ENCODE measurements at regions not wholly inside any gene's neighbourhood (a gene's known extent, or its start where the extent isn't known, plus 50 kb on each side); places are given as distances from the start of the nearest gene placed in this dataset.
"Not testable (repeated sequence)": the region's sequence is repeated elsewhere in the genome, so short reads cannot be mapped to it uniquely, and the experiment has no call there.

DNA sequence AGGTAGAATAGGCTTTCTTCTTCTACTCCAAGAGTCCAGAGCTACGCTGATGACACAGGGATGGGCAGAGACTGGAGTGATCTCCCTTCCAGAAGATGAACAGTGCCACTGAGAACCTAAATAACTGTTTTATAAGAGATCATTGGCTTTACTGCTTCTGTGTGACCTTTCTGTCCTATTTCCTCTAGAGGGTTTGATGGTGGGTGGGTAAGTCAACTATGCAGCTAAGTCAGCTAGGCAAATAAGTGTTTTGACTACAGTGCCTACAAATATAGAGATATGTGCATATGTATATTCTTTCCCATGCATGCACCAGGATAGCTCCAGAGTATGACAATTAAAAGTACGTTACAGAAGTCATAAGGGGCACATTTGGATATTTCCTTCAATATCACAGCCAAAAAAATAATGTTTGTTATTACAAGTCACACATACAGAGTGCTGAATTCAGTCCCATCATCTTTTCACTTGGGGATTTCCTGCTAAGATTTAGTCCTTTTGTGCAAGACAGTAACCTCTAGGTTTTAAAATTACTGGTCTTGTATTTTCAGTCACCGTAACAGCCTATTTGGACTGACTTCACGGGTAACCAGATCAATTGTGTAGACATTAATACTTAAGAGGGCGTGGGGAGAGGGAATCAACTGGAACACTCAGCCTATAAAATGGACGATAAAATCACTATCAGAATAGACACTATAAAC lies 412.6 kb upstream of the SOX5 start:
- no peak for DNase-seq (ENCODE audit: low read depth)

DNA sequence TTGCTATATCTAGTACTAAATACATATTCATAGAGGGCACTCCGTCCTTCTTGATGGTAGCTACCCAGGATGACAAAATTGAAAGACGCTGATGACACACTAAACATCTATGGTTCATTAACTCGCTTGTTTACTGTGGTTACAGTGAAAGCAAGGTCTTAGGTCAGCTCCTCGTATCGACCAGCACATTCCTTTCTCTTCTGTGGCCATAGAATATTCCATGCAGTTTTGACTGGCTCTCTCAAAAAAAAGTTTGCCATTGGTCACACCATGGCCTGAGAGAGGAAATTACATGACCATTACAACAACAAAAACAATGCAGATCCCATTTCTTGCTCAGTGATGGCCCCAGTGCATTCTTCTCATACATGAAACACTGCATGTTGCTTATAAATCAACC lies 411.4 kb upstream of the SOX5 start:
- no peak for DNase-seq (ENCODE audit: low read depth)

DNA sequence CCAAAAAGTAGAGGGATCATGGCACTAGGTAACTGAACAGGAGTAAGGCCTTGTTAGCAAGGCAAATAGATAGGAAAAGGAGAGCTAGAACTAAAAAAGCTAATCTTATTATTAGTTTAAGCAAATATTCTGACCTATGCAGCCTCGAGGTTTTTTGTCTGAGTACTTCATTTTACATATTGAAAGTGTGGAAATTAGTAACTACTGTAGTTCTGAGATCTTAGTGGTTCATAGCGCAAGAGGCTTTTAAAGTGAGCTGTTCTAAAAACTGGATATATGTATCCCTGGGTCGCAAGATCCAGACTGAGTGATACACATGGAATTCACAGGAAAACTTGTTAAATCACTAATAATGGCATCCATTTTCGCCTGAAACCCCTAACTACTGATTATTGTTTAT lies 411.0 kb upstream of the SOX5 start:
- no peak for DNase-seq (ENCODE audit: low read depth)

DNA sequence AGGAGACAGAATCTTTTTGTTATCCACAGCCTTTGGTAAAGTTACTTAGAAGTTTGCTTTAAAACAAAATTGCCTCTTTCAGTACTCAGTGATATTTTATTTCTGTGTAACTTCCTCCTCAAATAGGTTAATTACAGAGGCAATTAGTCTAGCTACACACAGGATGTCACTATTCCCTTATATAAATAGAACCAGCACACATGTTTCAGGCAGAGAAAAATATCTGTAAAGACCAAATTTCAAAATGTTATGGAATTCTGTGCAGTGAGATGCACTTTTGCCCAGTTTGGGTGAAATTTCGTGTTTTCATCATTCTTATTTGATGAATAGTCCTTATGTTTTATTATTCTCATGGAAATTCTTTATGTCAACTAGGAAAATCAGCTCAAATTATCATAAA lies 410.6 kb upstream of the SOX5 start:
- no peak for DNase-seq (ENCODE audit: low read depth)

DNA sequence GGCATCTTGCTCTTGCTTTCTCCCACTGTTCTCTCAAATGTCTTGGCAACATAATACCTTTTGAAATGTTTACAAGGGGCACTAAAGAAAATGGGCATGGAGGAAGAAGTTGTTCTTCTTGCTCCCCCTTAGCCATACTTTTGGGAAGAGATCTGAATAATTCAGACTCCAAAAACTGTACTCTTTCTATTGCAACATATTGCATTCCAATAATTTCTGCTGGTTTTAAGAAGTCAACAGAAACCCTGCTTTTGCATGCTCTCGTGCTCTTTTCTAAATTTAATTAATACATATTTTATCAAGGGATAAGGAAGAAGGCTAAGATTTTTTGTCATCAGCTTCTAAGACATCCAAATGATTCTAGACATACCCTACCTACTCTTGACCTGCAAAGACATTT lies 409.9 kb upstream of the SOX5 start:
- DNase-seq (ENCODE audit: low read depth) = no peak

DNA sequence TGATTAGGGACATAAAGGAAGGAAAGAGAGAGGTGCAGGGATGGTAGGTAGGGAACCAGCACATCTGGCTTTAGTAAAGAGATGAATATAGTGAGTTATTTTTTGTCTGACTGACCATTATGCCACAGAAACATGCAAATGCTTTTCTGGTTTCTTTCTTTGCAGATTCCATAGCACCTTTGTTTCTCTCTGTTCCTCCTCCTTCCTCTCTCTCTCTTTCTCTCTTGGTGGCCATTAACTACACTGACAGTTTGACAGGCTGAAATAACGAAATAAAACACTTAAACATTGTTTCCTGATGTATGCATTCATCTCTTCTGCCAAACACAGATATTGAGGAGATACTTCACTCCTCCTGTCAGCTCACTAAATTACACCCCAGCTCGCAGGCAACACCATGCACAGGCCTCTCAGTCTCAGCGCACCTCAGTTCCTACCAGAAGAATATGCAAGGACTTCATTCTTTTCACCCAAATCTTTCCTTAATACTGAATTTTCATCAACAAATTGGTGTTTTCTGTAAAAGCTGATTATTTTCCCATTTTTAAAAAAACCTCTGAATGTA lies 406.9 kb upstream of the SOX5 start:
- no peak for DNase-seq (ENCODE audit: low read depth)

DNA sequence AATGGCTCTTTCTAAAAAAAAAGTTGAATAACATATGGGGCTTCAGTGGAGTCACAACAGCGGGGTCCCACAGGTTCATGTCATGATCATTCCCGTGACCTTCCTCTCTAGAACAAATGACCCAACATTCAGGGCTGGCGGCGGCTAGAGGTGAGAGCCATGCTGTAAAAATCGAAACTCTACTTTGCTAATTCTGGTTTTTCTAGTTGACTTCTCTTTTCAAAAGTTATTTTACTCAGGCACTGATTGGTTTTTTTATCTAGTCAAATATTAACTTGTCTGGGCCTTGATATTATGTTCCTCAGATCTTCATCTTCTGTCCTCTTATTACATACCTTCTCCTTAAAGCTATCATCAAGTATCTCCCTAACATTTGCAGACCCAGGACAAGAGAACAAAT lies 402.9 kb upstream of the SOX5 start:
- no peak for DNase-seq (ENCODE audit: low read depth)

DNA sequence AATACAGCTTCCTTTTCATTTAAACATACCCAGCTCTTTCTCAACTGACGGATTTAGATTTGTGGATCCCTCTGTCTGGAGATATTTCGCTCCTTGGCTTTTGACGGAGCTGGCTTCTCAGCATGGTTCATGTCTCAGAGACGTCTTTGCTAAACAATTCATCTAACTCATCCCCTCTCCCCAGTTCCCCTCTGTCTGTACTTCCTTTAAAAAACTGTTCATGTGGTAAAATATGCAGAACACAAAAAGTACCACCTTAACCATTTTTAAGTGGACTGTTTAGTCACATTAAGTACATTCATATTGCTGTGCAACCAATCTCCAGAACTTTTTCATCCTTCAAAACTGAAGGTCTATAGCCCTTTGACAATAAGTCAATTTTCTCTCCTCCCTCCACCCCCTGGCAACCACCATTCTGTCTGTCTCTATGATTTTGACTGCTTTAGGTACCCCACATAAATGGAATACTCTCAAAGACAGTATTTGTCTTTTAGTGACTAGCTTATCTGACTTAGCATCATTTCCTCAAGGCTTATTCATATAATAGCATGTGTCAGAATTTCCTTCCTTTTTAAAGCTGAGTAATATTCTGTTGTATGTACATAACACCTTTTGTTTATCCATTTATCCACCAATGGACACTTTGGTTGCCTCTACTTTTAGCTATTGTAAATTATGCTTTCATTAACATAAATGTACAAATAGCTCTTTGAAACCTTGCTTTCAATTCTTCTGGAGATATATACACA lies 399.8 kb upstream of the SOX5 start:
- no peak for DNase-seq (ENCODE audit: low read depth)

DNA sequence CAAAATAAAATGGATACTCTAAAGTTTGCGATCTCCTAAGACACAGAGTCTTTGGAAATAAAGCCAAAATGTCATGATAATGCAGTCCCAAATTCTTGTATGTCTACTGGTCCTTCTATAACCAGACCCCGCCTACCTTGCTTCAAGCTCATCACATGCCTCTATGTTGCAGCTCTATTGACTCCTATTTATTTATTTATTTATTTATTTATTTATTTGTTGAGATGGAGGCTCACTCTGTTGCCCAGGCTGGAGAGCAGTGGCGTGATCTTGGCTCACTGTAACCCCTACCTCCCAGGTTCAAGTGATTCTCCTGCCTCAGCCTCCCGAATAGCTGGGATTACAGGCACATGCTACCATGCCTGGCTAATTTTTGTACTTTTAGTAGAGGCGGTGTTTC lies 398.7 kb upstream of the SOX5 start:
- not testable (repeated sequence) for DNase-seq (ENCODE audit: low read depth)

DNA sequence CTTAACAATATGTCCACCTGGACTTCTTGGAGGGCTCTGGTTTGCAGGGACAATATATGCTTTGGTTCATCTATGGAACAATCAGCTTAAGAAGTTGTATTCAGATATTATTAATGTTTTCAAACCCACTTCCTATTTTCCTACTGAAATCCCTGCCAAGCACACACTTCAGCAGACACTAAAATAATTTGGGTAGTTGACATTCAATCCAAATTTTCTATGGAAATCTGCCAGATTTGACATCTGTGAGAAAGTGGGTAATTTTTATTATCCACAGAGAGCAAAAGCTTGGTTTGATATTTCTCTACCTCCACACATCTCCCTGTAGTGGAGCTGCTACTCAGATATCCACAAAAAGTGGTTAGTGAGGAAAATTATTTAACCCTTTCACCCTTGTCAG lies 378.8 kb upstream of the SOX5 start:
- DNase-seq (ENCODE audit: low read depth) = no peak

DNA sequence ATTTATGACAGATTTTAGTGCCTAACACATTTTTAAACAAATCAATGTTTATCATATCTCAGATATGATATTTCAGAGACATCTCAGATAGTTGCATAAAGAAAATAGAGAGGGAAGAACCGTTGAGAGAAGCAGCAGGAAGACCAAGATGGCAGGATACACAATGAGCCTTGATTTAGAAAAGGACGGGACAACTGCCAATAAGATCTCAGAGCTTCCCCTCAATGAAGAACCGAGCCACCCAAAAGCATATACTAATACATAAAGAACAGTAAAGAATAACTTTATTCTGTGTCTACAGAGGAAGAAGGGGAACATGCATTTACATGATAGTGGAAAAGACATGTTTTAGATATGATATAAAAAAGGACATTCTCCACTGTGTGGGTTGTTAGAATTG lies 375.9 kb upstream of the SOX5 start:
- no peak for DNase-seq (ENCODE audit: low read depth)

DNA sequence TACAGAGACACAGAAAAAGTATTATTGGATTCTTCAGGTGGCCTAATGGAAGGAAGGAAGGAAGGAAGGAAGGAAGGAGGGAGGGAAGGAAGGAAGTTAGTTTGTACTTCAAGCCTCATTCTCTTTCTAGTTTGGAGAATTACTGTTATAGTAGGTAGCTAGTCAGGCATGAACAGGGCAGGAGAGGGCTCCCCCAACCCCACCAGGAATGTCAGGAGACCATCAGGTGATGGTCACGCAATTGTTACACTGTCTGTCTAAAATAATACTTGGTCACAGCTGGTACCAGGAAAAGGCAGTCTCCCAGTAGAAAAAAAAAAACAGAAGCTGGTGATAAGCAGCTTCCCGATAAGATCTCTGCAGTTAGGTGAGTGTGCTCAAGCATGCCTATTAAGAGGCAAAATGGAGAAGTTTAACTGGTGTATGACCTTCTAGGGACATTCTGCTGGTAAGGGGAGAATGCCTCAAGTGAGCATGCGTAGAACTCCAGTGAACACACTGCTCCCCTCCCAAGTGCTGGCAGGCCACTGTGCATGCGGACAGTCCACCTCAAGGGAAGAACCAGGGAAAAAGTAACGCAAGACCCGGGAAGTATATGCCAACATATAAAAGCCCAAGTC lies 358.4 kb upstream of the SOX5 start:
- no peak for DNase-seq (ENCODE audit: low read depth)

DNA sequence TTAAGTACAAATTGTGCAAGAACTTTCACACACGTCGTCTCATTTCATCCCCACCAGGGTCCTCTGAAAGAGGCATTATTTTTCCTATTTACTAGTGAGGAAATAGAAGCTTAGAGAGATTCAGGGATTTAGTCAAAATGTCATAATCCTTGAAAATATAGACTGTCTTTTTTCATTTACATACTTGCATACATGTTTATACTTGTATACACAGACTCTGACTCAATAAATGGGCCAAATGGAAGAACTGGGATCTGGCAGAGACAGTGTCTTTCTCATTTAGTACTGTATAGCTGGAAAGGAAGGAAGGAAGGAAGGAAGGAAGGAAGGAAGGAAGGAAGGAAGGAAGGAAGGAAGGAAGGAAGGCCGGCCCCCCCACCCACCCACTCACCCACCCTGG lies 357.7 kb upstream of the SOX5 start:
- no peak for DNase-seq (ENCODE audit: low read depth)

DNA sequence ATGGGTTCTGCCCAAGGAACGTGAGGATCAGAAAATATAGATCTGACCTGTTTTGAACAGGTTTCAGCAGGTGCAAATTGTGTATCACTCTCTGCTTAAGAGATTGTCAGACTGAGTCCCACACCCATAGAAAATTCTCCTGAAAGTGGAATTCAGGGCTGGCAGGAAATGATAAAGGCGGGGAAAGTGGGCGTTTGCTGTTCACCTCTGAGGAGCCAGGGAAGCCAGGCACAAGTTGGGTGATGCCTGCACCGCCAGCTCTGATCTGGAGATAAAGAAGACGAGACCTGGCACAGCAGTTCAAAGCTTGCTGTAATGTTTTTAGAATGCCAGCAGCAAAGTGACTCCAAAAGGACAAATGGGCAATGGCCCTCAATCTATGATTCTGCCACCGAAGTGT lies 356.5 kb upstream of the SOX5 start:
- no peak for DNase-seq (ENCODE audit: low read depth)

DNA sequence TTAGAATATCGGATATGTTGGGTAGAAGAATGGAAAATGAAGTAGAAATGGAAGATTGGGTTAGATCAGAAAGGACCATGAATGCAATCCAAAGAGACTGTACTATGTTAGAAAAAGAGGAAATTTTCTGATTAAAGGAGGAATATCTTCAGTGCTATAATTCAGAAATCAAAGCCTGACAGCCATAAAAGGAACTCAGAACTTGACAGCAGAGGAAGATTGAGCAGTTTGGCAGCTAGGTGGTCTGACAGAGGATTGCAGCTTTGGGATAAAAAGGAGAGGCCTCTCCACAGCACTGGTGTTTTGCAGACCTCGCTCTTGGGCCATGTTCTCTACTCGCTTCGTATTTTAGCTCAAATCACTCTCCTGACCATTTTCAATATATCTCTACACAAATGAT lies 354.8 kb upstream of the SOX5 start:
- DNase-seq (ENCODE audit: low read depth) = no peak

DNA sequence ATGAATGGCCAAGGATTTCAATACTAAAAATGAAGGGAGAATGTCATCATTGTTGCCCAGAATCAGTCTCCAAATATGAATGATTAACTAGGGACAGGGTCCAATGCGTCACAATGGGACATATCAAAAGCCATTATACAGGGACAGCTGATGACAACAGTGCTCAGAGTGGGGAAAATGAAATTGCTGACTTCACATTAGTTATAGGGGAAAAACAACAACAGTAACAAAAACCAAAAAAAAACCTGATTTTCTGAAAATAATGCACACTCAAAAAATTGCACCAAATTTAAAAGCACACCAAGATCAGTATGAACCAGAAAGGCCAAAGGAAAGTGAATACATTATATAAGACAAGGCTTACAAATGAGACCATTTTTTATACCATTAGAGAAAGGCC lies 353.2 kb upstream of the SOX5 start:
- no peak for DNase-seq (ENCODE audit: low read depth)

DNA sequence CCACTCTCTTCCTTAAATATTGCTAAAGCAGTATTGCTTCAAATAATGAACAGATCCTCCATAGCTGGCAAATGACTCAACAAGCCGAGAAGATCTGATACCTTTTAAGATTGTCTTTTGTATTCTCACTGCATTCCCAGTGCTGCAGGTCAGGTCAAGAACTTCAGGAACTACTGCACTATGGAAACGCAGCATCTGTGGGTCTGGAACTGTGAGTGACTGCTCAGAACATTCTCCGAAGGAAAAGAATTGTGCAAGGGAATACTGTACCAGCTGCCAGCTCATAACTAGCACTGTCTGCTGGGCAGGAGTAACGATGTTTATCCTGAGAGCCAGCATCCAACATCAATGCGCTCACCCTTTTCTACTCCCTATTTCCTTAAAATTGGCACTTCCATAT lies 348.0 kb upstream of the SOX5 start:
- DNase-seq (ENCODE audit: low read depth) = no peak

DNA sequence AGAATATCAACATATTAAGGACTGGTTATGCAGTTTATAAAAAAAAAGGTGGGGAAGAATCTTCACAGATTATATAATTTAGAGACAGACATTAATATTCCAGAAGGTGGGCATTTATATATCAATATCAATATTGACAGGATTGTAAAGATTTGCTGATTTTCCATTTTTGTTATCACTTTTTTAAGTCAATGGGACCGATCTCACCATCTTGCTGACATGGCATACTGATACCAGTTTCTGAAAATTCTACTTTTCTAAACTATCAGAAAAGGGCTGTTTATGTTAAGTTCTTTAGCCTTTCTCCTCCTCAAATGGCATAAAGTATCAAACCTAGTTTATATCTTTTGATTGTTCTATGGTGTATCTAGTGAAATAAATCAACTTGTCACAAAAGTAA lies 344.1 kb upstream of the SOX5 start:
- no peak for DNase-seq (ENCODE audit: low read depth)

DNA sequence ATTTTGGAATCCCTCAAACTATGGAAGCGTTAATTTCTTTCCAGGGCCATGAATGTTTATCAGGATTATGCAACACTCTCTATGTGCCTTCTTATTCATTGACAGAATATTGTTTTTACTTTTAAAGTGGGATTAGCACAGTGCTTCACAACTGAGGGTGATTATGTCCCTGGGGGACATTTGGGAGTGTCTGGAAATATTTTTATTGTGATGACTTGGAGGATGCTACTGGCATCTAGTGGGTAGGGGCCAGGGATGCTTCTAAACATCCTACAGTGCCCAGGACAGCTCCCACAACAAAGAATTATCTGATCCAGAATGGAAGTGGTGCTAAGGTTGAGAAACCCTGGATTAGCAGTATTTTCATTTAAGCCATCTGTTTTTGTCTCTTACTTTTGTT lies 338.5 kb upstream of the SOX5 start:
- DNase-seq (ENCODE audit: low read depth) = no peak

DNA sequence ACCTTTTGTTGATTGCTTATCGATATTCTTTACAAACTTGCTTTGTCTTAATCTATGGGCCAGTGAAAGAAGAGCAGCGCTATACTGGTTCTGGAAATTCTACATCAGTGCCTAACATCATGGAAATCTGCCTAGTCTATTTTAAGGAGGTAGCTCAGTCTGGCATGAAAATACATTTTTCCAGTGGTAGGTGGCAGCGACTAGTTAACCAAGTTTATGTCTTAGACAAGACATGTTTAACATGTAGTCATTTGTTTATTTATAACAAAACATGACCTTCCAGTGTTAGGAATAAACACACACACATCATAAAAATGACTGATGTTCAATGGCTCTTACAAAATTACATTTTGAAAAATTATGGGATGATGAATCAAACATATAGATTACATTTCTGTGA lies 336.0 kb upstream of the SOX5 start:
- no peak for DNase-seq (ENCODE audit: low read depth)

DNA sequence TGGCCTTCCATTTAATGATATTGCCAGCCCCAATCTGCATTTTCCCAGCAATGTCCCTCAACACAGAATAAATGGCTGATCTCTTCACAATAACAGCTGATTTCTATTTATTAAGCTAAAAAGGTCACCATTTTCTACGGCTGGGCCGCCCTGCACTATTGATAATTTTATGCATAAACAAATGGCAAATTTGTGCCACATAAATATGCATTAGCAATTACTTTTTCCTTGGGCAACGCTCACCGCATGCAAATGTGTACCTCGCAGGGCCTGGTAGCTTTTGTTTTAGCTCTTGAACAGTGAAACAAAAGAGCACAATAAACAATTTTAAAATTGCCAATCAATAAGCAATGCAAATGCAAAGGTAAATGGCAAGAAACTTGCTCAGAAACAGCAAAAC lies 331.9 kb upstream of the SOX5 start:
- no peak for DNase-seq (ENCODE audit: low read depth)

DNA sequence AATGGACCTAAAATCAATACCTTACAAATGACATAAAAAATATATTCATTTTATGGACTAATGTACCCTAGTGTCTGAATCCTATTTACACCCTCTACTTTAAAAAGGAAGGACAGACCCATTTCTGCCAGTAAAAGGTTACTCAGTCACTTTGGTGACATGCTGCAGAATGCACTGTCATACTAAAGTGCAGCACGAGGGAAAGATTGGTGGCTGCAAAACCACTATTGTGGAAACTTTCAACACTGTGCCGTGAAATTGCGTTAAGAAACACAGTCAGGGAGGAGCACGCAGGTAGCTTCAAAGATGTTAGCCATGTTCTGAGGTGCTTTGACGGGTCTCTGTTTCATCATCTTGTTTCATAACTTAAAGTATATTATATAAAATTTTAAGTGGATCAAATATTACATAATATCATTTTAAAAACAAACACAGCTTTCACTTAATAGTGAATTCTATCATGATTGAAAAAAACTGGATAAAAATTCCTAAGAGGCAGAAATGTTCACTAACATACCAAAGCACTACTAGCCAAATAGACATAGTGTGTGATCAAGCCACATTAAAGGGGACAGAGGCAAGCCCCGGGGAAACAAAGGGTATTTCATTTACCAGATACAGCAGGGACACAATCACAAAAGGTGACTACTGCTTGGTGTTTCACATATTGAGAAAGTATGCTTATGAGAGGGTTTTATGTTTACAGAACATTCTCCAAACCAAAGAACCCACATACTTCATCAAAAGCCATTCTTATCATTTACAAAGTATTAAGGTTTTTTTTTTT lies 330.8 kb upstream of the SOX5 start:
- DNase-seq (ENCODE audit: low read depth) = no peak

DNA sequence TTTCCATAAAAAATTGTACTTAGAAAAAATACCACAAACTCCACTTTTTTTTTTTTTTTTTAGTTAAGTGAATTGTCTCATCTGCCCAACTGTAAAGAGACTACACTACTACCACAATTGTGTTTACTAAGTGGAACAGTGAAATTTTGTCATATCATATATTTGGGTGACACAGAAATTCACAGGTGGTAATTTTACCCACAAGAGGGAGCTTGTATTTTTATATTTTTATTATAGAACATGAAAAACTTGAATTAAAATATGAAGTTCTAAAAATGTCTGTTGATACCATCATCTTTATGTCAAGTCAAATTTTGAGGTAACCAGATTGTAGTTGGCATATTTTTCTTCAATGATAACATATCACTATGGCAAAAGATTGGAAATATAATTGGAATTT lies 329.4 kb upstream of the SOX5 start:
- no peak for DNase-seq (ENCODE audit: low read depth)
